Naive thymus-derived CD8-positive, alpha-beta T cell (primary cell): ENCODE measurements at regions not wholly inside any gene's neighbourhood (a gene's known extent, or its start where the extent isn't known, plus 50 kb on each side); places are given as distances from the start of the nearest gene placed in this dataset.

Experiments used
- ATAC-seq, 2 donors: fragments of 150-1000 bp; cut with Tn5 transposase in 1 of 2; sonication (Bioruptor Pico), chemical (Tn5 transposase) in 1 of 2; 1 replicate in 1 of 2; 2 replicates in 1 of 2; pipeline ENCODE4 v1.10.0; 2021; ENCODE audit warnings: mild to moderate bottlenecking in 2 of 2, moderate library complexity in 2 of 2
- POLR2A ChIA-PET: fragments of 350-600 bp; sonication (Branson Sonifier 250); formaldehyde crosslinking; loops from one replicate; lab custom pipeline; 2021; ENCODE audit warnings: antibody characterized with exemption; lab: Charles Lee
- DNase-seq, 10 donors: peaks; one replicate each; pipeline versions ENCODE4 v3.0.0 to v3.0.0-alpha.2; 2020 to 2022
- H3K27ac Mint-ChIP-seq, 10 donors: one replicate each; pipeline ENCODE4 v1.8.0; 2020 to 2022; ENCODE audit warnings: mild to moderate bottlenecking in 10 of 10, mixed read lengths in 10 of 10, moderate library complexity in 4 of 10, inconsistent platforms in 1 of 10
- H3K27me3 Mint-ChIP-seq, 5 donors: one replicate each; pipeline ENCODE4 v1.8.0; 2021 to 2022; ENCODE audit warnings: mixed read lengths in 5 of 5
- H3K36me3 Mint-ChIP-seq, 3 donors: one replicate each; pipeline ENCODE4 v1.8.0; 2020 to 2022; ENCODE audit warnings: mixed read lengths in 3 of 3, mild to moderate bottlenecking in 2 of 3, inconsistent platforms in 1 of 3
- H3K4me1 Mint-ChIP-seq, 4 donors: one replicate each; pipeline ENCODE4 v1.8.0; 2021 to 2022; ENCODE audit warnings: mixed read lengths in 4 of 4
- H3K4me3 Mint-ChIP-seq, 10 donors: one replicate each; pipeline ENCODE4 v1.8.0; 2020 to 2022; ENCODE audit warnings: mild to moderate bottlenecking in 10 of 10, mixed read lengths in 10 of 10, moderate library complexity in 6 of 10, inconsistent platforms in 1 of 10
- H3K9me3 Mint-ChIP-seq, 9 donors: one replicate each; pipeline ENCODE4 v1.8.0; 2020 to 2022; ENCODE audit warnings: mixed read lengths in 9 of 9, mild to moderate bottlenecking in 3 of 9, inconsistent platforms in 1 of 9, moderate library complexity in 1 of 9

DNA sequence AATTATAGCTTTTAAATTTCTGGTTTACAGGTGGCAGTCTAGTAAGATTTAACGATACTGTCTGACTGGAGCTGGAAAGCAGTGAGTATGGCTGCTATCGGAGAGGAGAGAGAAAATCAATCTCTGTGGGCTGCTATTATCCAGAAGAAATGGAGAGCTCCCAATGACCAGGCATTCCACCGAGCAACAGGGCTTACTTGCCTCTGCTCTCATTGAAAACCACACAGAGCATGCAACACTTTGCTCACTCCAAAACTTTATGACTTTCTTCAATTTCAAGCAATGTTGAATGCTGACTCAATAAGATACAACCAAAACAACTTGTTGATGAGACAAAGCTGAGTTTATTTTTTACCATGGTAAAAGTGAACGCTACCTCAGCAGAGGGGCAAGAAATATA, 337.0 kb upstream of the NCAM2 start:
- peaks cover 0 to 27% (median 9%) of the 10 kb centered on the region in 9 donors for H3K9me3 Mint-ChIP-seq
- H3K4me1 Mint-ChIP-seq: no peaks in the 10 kb centered on the region
- H3K36me3 Mint-ChIP-seq: no peaks in the 10 kb centered on the region
- no peak overlapping the region for H3K27ac Mint-ChIP-seq
- H3K27me3 Mint-ChIP-seq: no peaks in the 10 kb centered on the region
- DNase-seq (no peak), ATAC-seq (no peak)
- no peak overlapping the region for H3K4me3 Mint-ChIP-seq
- POLR2A ChIA-PET: no interaction called here

DNA sequence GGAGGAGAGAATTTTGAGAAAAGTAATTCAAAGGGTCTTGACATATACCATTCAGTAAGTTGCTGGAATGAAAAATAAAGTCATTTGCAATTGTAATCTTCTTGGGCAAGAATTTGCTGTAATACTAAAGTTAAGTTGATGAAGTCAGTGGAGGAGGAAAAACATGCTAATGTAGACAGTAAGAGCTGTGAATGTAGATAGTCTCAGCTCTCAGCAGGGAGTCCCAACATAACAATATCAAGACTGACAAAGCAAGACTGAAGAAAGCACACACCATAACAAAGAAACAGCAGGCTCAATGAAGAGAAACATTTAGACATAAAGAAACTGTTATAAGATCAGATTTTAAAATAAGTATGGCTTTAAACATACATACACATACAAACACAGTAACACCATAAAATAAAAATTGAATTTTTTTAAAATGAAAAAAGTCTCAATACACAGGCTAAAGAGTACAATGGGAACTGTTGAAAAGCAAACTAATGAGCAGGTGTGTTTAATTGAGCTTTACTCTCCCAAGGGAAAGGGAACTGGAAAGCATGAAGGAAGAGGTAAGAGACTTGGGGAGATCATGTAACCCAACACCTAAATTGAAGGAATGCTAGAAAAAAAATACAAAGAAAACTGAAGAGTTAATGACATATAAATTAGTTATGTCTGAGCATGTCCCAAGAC, 336.3 kb upstream of the NCAM2 start:
- no peak overlapping the region for H3K4me3 Mint-ChIP-seq
- DNase-seq (no peak), ATAC-seq (no peak)
- POLR2A ChIA-PET: no interaction called here
- no peak overlapping the region for H3K27ac Mint-ChIP-seq
- H3K4me1 Mint-ChIP-seq: no peaks in the 10 kb centered on the region
- no peaks in the 10 kb centered on the region for H3K36me3 Mint-ChIP-seq
- peaks cover 0 to 29% (median 9%) of the 10 kb centered on the region in 9 donors for H3K9me3 Mint-ChIP-seq
- no peaks in the 10 kb centered on the region for H3K27me3 Mint-ChIP-seq

DNA sequence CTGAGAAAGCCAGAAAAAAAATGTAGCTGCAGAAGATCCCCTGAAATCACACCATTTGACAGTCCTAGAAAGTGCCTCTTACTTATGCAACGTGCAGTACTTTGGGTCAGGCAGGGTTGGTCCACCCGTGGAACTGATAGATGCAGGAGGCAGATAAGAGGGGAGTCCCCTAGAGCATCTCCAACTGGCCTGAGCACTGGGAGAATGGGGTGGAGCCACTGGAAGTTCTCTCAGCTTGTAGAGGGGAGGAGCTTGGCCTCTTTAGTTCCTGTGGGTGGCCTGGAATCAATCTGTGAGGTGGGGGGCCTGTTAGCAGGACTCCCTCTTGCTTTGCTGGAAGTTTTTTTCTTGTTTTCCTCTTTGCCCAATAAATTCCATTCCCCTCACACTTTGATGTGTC, 335.7 kb upstream of the NCAM2 start:
- no peaks in the 10 kb centered on the region for H3K27me3 Mint-ChIP-seq
- POLR2A ChIA-PET: no interaction called here
- no peaks in the 10 kb centered on the region for H3K4me1 Mint-ChIP-seq
- DNase-seq (no peak), ATAC-seq (no peak)
- no peak overlapping the region for H3K27ac Mint-ChIP-seq
- no peak overlapping the region for H3K4me3 Mint-ChIP-seq
- peaks cover 0 to 29% (median 9%) of the 10 kb centered on the region in 9 donors for H3K9me3 Mint-ChIP-seq
- no peaks in the 10 kb centered on the region for H3K36me3 Mint-ChIP-seq

DNA sequence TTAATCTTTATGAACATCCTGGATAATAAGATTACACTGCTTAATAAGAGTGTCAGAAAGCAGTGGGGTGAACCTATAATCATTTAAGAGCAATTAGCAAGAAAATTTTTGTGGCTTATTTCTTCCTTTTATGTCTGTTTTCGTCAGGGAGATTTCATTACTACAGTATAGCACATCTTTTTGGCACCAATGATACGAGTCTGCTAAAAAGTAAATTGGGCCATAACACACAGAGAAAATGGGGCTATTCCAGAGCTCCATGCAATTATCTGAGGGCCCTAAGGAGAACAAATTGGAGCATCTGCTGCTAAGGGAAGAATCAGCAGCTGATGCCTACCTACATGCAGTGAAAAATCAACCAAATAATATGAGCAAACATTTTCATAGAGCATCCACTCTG, 330.3 kb upstream of the NCAM2 start:
- ATAC-seq: no peak
- Mint-ChIP-seq H3K4me1 (no peaks in the 10 kb centered on the region), H3K4me3 (no peak overlapping the region), H3K9me3 (peaks cover 3 to 35% (median 11%) of the 10 kb centered on the region in 9 donors), H3K27me3 (no peaks in the 10 kb centered on the region), H3K27ac (no peak overlapping the region), H3K36me3 (no peaks in the 10 kb centered on the region)
- POLR2A ChIA-PET: no interaction called here
- DNase-seq: no peak

DNA sequence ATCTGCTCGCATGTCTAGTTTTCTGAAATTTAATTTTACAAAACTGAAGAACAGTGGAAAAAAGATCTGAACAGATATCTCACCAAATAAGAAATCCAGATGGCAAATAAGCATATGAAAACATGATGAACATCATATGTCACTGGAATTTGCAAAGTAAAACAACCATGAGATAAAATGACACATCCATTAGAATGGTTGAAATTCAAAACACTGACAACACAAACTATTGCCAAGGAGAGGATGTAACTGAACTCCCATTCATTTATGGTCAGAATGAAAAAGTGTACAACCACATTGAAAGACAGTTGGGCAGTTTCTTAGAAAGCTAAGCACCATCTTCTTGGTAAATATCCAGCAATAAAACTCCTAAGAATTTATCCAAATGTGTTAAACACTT, 312.7 kb upstream of the NCAM2 start:
- no peak for DNase-seq
- no peaks in the 10 kb centered on the region for H3K27me3 Mint-ChIP-seq
- no peak overlapping the region for H3K27ac Mint-ChIP-seq
- POLR2A ChIA-PET: no interaction called here
- H3K36me3 Mint-ChIP-seq: no peaks in the 10 kb centered on the region
- H3K4me3 Mint-ChIP-seq: no peak overlapping the region
- ATAC-seq: no peak
- peaks cover 0 to 1% (median 0%) of the 10 kb centered on the region in 4 donors for H3K4me1 Mint-ChIP-seq
- peaks cover 3 to 24% (median 6%) of the 10 kb centered on the region in 9 donors for H3K9me3 Mint-ChIP-seq

DNA sequence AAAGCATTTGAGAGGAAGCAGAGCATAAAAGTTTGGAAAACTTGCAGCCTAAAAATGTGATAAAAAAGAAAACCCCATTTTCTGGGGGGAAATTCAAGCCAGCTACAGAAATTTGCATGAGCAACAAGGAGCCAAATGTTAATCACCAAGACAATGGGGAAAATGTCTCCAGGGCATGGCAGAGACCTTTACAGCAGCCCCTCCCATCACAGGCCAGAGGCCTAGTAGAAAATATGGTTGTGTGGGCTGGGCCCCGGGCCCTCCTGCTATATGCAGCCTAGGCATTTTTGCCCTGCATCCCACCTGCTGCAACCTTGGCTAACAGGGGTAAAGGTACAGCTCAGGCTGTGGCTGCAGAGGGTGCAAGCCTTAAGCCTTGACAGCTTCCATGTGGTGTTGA, 299.6 kb upstream of the NCAM2 start:
- POLR2A ChIA-PET: no interaction called here
- H3K4me1 Mint-ChIP-seq: no peaks in the 10 kb centered on the region
- H3K9me3 Mint-ChIP-seq: peaks cover 0 to 29% (median 8%) of the 10 kb centered on the region in 9 donors

DNA sequence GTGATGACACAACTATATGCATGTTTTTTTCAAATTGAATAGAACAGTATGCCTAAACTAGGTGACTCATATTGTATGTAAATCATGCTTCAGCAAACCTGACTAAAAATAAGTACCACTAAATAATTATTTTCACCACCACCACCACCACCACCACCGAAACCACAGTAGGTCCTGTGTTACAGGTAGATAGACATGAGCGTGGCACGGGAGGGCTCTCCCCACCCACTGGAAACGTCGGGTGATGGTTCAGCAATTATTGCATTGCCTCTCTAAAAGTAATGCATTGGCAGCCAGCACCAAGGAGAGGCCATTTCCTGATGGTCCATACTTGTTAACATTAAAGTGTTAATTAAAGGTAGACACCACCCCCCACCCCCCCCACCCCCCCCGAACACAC, 297.0 kb upstream of the NCAM2 start:
- Mint-ChIP-seq H3K27me3 (no peaks in the 10 kb centered on the region), H3K4me1 (no peaks in the 10 kb centered on the region), H3K4me3 (no peak overlapping the region), H3K9me3 (peaks cover 0 to 25% (median 7%) of the 10 kb centered on the region in 9 donors), H3K36me3 (peaks cover 0 to 5% (median 0%) of the 10 kb centered on the region in 3 donors), H3K27ac (no peak overlapping the region)
- POLR2A ChIA-PET: no interaction called here
- DNase-seq (no peak), ATAC-seq (no peak)

More for the DNA sequence above, 299.6 kb upstream of the NCAM2 start:
- no peak overlapping the region for H3K27ac Mint-ChIP-seq
- no peak overlapping the region for H3K4me3 Mint-ChIP-seq
- ATAC-seq: no peak
- H3K27me3 Mint-ChIP-seq: no peaks in the 10 kb centered on the region
- peaks cover 0 to 5% (median 0%) of the 10 kb centered on the region in 3 donors for H3K36me3 Mint-ChIP-seq
- no peak for DNase-seq

DNA sequence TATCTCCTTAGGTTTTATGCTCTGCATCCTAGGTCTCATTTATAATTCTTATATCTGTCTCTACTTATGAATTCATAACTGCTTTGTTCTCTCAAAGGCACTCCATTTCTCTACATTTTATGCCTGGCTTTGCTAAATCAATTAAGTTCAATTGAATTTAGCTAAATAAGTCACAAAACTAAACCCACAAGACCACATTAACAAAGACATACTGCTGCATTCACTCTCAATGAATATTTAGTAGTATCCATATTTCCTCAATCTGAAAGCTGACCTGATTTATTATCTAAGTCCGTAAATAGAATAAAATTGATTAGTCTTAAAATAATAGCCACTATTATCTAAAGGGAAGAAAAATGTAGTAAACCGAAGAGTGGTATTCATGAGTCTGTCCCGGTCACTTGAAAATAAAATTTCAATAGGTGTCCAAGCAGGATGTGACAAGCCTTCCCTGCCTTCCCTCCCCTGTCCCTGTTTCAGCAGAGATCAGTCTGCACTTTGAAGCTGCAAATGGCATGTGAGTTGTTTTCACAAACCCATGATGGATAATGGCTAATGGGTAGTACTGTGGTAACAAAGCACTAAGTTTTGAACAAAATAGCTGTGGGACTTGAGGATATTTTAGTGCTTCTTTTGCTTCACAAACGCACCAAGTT, 295.0 kb upstream of the NCAM2 start:
- Mint-ChIP-seq H3K9me3 (peaks cover 0 to 20% (median 7%) of the 10 kb centered on the region in 9 donors), H3K4me1 (no peaks in the 10 kb centered on the region), H3K27me3 (no peaks in the 10 kb centered on the region), H3K36me3 (peaks cover 0 to 5% (median 0%) of the 10 kb centered on the region in 3 donors), H3K27ac (no peak overlapping the region), H3K4me3 (no peak overlapping the region)
- ATAC-seq (no peak), DNase-seq (no peak)
- POLR2A ChIA-PET: no interaction called here

DNA sequence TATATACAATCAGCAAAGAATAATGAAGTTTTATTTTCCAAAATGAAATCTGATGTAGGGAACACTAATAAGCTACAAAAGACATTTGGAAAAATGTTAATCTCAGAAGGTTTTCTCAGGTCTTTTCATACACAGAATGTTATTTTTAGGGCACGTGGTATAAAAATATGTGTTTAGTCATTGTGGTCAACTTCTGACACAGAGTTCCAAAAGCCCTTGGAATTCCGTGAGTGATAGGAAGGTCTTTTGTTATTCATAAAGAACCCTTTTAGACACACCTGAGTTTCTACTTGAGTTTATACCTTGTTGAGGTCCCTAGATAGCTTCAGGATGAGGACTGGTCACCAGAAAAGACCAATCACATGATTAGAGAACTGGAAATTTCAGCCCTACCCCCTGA, 277.6 kb upstream of the NCAM2 start:
- Mint-ChIP-seq H3K4me3 (no peak overlapping the region), H3K27ac (no peak overlapping the region), H3K4me1 (no peaks in the 10 kb centered on the region), H3K27me3 (no peaks in the 10 kb centered on the region), H3K36me3 (peaks cover 0 to 5% (median 0%) of the 10 kb centered on the region in 3 donors), H3K9me3 (peaks cover 0 to 40% (median 11%) of the 10 kb centered on the region in 9 donors)
- POLR2A ChIA-PET: no interaction called here
- ATAC-seq (no peak), DNase-seq (no peak)

DNA sequence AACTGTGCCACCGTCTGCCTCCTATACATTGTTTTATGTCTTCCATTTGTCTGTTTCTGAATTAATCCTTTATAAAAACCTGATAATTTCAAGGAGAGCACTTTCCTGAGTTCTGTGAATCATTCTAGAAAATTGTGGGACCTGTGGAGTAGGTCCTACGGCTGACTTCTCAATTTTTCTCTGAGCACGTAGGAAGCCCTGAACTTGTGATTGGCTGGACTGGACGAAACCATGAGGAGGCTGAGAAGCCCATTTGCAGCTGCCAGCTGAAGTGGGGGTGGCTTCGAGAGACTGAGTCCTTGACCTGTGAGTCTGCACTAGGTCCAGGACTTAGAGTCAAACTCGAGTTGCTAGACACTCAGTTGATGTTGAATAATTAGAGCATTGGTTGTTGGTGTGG, 277.1 kb upstream of the NCAM2 start:
- POLR2A ChIA-PET: no interaction called here

DNA sequence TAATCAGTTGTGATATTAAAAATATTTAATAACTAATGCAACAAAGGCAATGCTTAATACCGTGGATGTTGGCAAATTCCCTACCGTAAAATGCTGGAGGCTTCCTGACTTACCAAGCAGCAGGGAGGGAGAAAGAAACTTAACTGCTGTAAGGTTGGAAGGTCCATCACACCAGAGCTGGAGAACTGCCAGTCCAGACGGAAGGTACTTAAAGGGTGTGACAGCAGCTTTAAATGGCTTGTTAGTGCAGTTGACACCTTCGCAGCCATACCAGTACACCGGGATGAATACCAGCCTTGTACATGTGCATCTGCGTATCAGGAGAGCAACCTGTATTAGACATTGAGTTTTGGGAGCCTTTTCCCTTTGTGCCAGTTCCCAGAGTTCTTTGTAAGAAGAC, 269.5 kb upstream of the NCAM2 start:
- POLR2A ChIA-PET: no interaction called here
- Mint-ChIP-seq H3K36me3 (no peaks in the 10 kb centered on the region), H3K9me3 (peaks cover 0 to 19% (median 0%) of the 10 kb centered on the region in 9 donors), H3K27me3 (no peaks in the 10 kb centered on the region), H3K27ac (no peak overlapping the region), H3K4me3 (no peak overlapping the region), H3K4me1 (no peaks in the 10 kb centered on the region)
- DNase-seq: no peak
- no peak for ATAC-seq

More for the DNA sequence above, 277.1 kb upstream of the NCAM2 start:
- peaks cover 0 to 5% (median 0%) of the 10 kb centered on the region in 3 donors for H3K36me3 Mint-ChIP-seq
- no peak overlapping the region for H3K4me3 Mint-ChIP-seq
- no peak overlapping the region for H3K27ac Mint-ChIP-seq
- ATAC-seq: no peak
- no peaks in the 10 kb centered on the region for H3K4me1 Mint-ChIP-seq
- H3K27me3 Mint-ChIP-seq: no peaks in the 10 kb centered on the region
- DNase-seq: no peak
- H3K9me3 Mint-ChIP-seq: peaks cover 0 to 35% (median 7%) of the 10 kb centered on the region in 9 donors

DNA sequence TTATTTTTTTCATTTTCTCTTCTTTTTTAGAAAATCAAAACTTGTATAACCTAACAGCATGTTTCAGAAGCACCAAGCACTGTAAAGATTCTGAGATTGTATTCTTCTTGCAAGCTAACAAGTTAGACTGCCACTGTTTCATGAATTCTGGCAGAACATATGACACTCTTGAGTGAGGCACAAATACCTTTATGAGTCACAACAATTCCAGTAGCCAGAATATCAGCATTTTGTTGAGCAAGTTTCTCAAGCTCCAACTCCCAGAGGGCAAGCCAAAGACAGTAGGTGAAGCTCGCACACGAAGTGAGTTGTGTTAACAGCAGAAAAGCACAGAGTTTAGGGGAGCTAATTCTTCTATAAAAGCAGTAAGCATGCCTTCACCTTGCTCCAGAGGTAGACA, 268.8 kb upstream of the NCAM2 start:
- DNase-seq (no peak), ATAC-seq (no peak)
- Mint-ChIP-seq H3K4me3 (no peak overlapping the region), H3K27me3 (no peaks in the 10 kb centered on the region), H3K9me3 (peaks cover 0 to 19% (median 0%) of the 10 kb centered on the region in 9 donors), H3K36me3 (no peaks in the 10 kb centered on the region), H3K4me1 (no peaks in the 10 kb centered on the region), H3K27ac (no peak overlapping the region)
- POLR2A ChIA-PET: no interaction called here

DNA sequence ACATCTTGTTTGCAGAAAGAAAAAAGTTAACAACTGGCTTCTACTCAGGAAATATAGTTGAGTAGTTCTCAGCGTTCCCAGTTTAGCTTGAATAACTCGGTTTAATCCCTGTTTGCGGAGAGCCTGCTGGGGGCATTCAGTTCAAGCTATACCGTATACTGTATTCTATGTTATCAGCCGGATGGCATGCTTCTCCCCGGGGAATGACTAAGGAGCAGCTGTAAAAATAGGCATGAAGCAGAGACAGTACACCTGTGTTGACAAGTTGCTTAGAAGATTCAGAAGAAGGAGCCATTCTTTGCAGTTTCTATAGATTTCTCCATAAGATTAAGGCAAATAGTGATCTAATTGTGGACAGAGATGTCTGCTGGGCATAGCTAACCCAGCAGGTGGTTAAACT, 267.8 kb upstream of the NCAM2 start:
- H3K36me3 Mint-ChIP-seq: peaks cover 0 to 6% (median 0%) of the 10 kb centered on the region in 3 donors
- ATAC-seq (no peak), DNase-seq (no peak)
- H3K27me3 Mint-ChIP-seq: no peaks in the 10 kb centered on the region
- H3K9me3 Mint-ChIP-seq: peaks cover 0 to 19% (median 2%) of the 10 kb centered on the region in 9 donors
- H3K27ac Mint-ChIP-seq: no peak overlapping the region
- no peak overlapping the region for H3K4me3 Mint-ChIP-seq
- H3K4me1 Mint-ChIP-seq: no peaks in the 10 kb centered on the region
- POLR2A ChIA-PET: no interaction called here
